Smooth muscle cell (in vitro differentiated cells): ENCODE measurements at regions not wholly inside any gene's neighbourhood (a gene's known extent, or its start where the extent isn't known, plus 50 kb on each side); places are given as distances from the start of the nearest gene placed in this dataset.

Source experiments
- DNase-seq: peaks from one replicate; lab custom pipeline; 2025; ENCODE audit not compliant: unreplicated experiment; lab: John Stamatoyannopoulos, UW
- H2AFZ ChIP-seq: fragments of 200-600 bp; sonication (generic); 2 replicates; pipeline ENCODE4 v1.6.0; 2016; ENCODE audit warnings: antibody characterized with exemption, low read depth, mild to moderate bottlenecking
- H3F3A ChIP-seq: fragments of 200-600 bp; sonication (generic); 2 replicates; pipeline ENCODE4 v1.6.0; 2017; ENCODE audit warnings: antibody characterized with exemption, low read depth
- H3K27ac ChIP-seq: fragments of 200-600 bp; sonication (generic); 2 replicates; pipeline ENCODE4 v1.5.1; 2016; ENCODE audit warnings: low read depth, mild to moderate bottlenecking
- H3K27me3 ChIP-seq: fragments of 200-600 bp; sonication (generic); 2 replicates; pipeline ENCODE4 v1.6.1; 2016; ENCODE audit warnings: low read depth, mild to moderate bottlenecking
- H3K36me3 ChIP-seq: fragments of 200-600 bp; sonication (generic); 2 replicates; pipeline ENCODE4 v1.5.1; 2016; ENCODE audit warnings: low read depth
- H3K4me1 ChIP-seq: fragments of 200-600 bp; sonication (generic); 2 replicates; pipeline ENCODE4 v1.5.1; 2016; ENCODE audit warnings: low read depth
- H3K4me2 ChIP-seq: fragments of 200-600 bp; sonication (generic); 2 replicates; pipeline ENCODE4 v1.6.0; 2016; ENCODE audit warnings: mild to moderate bottlenecking
- H3K4me3 ChIP-seq: fragments of 200-600 bp; sonication (generic); 2 replicates; pipeline ENCODE4 v1.5.1; 2016; ENCODE audit warnings: mild to moderate bottlenecking
- H3K79me2 ChIP-seq: fragments of 200-600 bp; sonication (generic); 2 replicates; pipeline ENCODE4 v1.6.0; 2016; ENCODE audit warnings: low read depth, mild to moderate bottlenecking
- H3K9ac ChIP-seq: fragments of 200-600 bp; sonication (generic); 2 replicates; pipeline ENCODE4 v1.6.0; 2016; ENCODE audit warnings: low read depth
- H3K9me3 ChIP-seq: fragments of 200-600 bp; sonication (generic); replicated peaks from 2 replicates; pipeline ENCODE4 v1.5.1; 2016; ENCODE audit warnings: low read depth
- H4K20me1 ChIP-seq: fragments of 200-600 bp; sonication (generic); 2 replicates; pipeline ENCODE4 v1.6.0; 2016; ENCODE audit warnings: low read depth
- WGBS: methylation state at CpG from one replicate; pipeline ENCODE4 v1.1.7; 2016; ENCODE audit warnings: low lambda C conversion rate; 5-methylcytosine and 5-hydroxymethylcytosine counted together
- TF ChIP-seq, protein P1 (sequence below): fragments of 200-600 bp; sonication (generic); IDR thresholded peaks from 2 replicates; pipeline ENCODE4 v1.5.1; 2017; ENCODE audit warnings: borderline replicate concordance, mild to moderate bottlenecking, antibody characterized with exemption; ENCODE audit not compliant: insufficient read depth, poor library complexity, severe bottlenecking

GRCh38 chr14:98665007-98665406 lies 607.0 kb downstream of the BCL11B start:
- H3K4me2 ChIP-seq: no peak overlapping the region
- H3K4me3 ChIP-seq: no peak overlapping the region
- no peaks in the 10 kb centered on the region for H3F3A ChIP-seq
- H3K27ac ChIP-seq: no peak overlapping the region
- DNase-seq: no peak
- no peaks in the 10 kb centered on the region for H3K27me3 ChIP-seq
- 81% methylated on average over 4 of the region's 4 CpGs for WGBS
- no peak overlapping the region for H3K9ac ChIP-seq
- H3K79me2 ChIP-seq: no peaks in the 10 kb centered on the region
- no peaks in the 10 kb centered on the region for H3K9me3 ChIP-seq
- H3K4me1 ChIP-seq: no peaks in the 10 kb centered on the region
- TF ChIP-seq, protein P1, sequence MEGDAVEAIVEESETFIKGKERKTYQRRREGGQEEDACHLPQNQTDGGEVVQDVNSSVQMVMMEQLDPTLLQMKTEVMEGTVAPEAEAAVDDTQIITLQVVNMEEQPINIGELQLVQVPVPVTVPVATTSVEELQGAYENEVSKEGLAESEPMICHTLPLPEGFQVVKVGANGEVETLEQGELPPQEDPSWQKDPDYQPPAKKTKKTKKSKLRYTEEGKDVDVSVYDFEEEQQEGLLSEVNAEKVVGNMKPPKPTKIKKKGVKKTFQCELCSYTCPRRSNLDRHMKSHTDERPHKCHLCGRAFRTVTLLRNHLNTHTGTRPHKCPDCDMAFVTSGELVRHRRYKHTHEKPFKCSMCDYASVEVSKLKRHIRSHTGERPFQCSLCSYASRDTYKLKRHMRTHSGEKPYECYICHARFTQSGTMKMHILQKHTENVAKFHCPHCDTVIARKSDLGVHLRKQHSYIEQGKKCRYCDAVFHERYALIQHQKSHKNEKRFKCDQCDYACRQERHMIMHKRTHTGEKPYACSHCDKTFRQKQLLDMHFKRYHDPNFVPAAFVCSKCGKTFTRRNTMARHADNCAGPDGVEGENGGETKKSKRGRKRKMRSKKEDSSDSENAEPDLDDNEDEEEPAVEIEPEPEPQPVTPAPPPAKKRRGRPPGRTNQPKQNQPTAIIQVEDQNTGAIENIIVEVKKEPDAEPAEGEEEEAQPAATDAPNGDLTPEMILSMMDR: no peak
- H4K20me1 ChIP-seq: no peaks in the 10 kb centered on the region
- no peaks in the 10 kb centered on the region for H3K36me3 ChIP-seq
- no peak overlapping the region for H2AFZ ChIP-seq

DNA sequence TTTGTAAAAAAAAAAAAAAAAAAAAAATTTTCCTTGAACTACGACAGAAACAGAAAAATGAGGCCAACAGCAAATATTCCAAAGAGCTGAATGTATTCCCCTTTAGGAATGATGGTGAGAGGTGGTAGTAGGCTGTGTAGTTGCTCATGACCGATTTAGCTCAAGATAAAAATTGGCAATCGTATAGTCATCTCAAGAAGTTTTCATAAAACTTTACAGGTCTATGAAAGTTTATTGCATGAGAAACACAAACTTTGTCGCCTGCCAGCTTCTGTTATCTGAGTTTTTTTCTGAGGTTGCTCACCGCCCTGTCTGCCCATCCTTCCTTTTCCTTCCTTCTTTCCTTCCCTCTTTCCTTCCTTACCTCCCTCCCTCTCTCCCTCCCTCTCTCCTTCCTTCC lies 605.5 kb downstream of the BCL11B start:
- Histone ChIP-seq H3K79me2 (no peaks in the 10 kb centered on the region), H3K4me2 (no peak overlapping the region), H3K27me3 (no peaks in the 10 kb centered on the region), H3K9me3 (no peaks in the 10 kb centered on the region), H3K4me3 (no peak overlapping the region), H3K4me1 (no peaks in the 10 kb centered on the region), H3K36me3 (no peaks in the 10 kb centered on the region), H2AFZ (no peak overlapping the region), H3K9ac (no peak overlapping the region), H3K27ac (no peak overlapping the region), H3F3A (no peaks in the 10 kb centered on the region), H4K20me1 (no peaks in the 10 kb centered on the region)
- DNase-seq: no peak
- TF ChIP-seq, protein P1: no peak
- 75% methylated on average over 5 of the region's 5 CpGs for WGBS

DNA sequence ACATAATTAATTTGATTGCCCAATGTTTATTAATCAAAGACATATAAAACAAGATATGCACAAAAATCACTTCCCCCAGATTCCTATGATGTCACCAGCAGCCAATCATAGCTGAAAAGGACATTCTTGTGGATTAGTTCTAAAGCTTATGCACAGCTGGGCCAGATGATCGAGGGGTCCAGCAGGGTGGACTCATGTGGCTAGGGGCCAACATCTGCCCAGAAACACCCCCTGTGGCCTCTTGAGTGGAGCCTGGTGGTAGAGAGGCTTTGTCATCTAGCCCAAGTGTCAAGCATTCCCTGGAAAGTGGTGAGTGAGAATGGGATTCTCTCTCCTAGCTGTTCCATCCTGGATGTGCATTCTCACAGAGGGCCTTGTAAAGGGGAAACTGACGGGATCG lies 590.0 kb downstream of the BCL11B start:
- Histone ChIP-seq H2AFZ (no peak overlapping the region), H3K36me3 (no peaks in the 10 kb centered on the region), H3K4me3 (no peak overlapping the region), H4K20me1 (no peaks in the 10 kb centered on the region), H3K4me2 (no peak overlapping the region), H3K9me3 (no peaks in the 10 kb centered on the region), H3K27ac (no peak overlapping the region), H3K27me3 (no peaks in the 10 kb centered on the region), H3K9ac (no peak overlapping the region), H3F3A (no peaks in the 10 kb centered on the region), H3K4me1 (no peaks in the 10 kb centered on the region), H3K79me2 (no peaks in the 10 kb centered on the region)
- no peak for DNase-seq
- TF ChIP-seq, protein P1: no peak
- 95% methylated on average over 3 of the region's 3 CpGs for WGBS

DNA sequence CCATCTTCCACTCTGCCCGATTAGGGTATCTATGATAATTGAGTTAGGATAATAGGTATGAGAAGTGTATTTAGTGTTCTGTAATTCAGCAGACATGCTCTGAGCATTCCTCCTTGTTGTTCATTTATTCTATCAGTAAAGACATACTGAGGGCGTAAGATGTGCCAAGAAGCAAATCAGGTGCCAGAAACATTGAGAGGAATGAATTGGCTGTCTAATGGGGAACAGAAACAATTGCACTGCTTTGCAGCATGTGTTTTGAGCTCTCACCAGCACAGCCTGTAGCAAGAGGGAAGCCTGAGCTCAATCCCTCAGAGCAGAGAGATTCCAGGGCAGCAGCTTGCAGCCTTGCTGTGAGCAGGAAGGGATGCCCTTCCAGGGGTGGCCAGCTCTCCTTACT lies 589.3 kb downstream of the BCL11B start:
- no peak overlapping the region for H2AFZ ChIP-seq

More for the DNA sequence above, 589.3 kb downstream of the BCL11B start:
- no peaks in the 10 kb centered on the region for H3K9me3 ChIP-seq
- no peaks in the 10 kb centered on the region for H3K36me3 ChIP-seq
- no peaks in the 10 kb centered on the region for H3K79me2 ChIP-seq
- H3K4me2 ChIP-seq: no peak overlapping the region
- no peak overlapping the region for H3K9ac ChIP-seq
- H3K27ac ChIP-seq: no peak overlapping the region
- H3K4me1 ChIP-seq: no peaks in the 10 kb centered on the region
- H3F3A ChIP-seq: no peaks in the 10 kb centered on the region
- H3K27me3 ChIP-seq: no peaks in the 10 kb centered on the region
- H3K4me3 ChIP-seq: no peak overlapping the region
- TF ChIP-seq, protein P1: no peak
- 93% methylated on average over 2 of the region's 2 CpGs for WGBS
- no peaks in the 10 kb centered on the region for H4K20me1 ChIP-seq
- no peak for DNase-seq
